HepG2 (cell line): ENCODE measurements at regions not wholly inside any gene's neighbourhood (a gene's known extent, or its start where the extent isn't known, plus 50 kb on each side); places are given as distances from the start of the nearest gene placed in this dataset.

Experiments
- CHD4 ChIP-seq: fragments of 200-600 bp; sonication (generic); IDR thresholded peaks from 2 replicates; pipeline ENCODE4 v1.7.0; 2017; ENCODE audit warnings: mild to moderate bottlenecking, low read length, borderline replicate concordance
- EP300 ChIP-seq, 3 experiments: sonication (generic) in 1 of 3; formaldehyde crosslinking in 1 of 3; IDR thresholded peaks; 2 replicates each; pipeline versions ENCODE4 v1.5.1 to v1.6.1; 2011 to 2020; ENCODE audit warnings: low read depth in 2 of 3, low read length in 2 of 3, borderline replicate concordance in 1 of 3, improper control_type of control experiment in 1 of 3, mild to moderate bottlenecking in 1 of 3, missing genetic modification reagents in 1 of 3, moderate library complexity in 1 of 3
- MED8 ChIP-seq: sonication (generic); formaldehyde crosslinking; IDR thresholded peaks from 2 replicates; pipeline ENCODE4 v1.8.1; 2023; ENCODE audit warnings: mild to moderate bottlenecking, missing genetic modification reagents; ENCODE audit not compliant: insufficient replicate concordance
- MXI1 ChIP-seq: IDR thresholded peaks from 3 replicates; pipeline ENCODE4 v1.6.1; 2012; ENCODE audit warnings: low read depth, low read length, inconsistent platforms, borderline replicate concordance
- NFE2L1 ChIP-seq: sonication (generic); formaldehyde crosslinking; IDR thresholded peaks from 2 replicates; pipeline ENCODE4 v1.4.0; 2020; ENCODE audit warnings: missing genetic modification reagents, mild to moderate bottlenecking, borderline replicate concordance
- POLR2A ChIP-seq, 2 experiments: IDR thresholded peaks; 2 replicates each; pipeline ENCODE4 v1.6.1; 2011; ENCODE audit warnings: low read depth in 2 of 2, low read length in 2 of 2, mild to moderate bottlenecking in 1 of 2, moderate library complexity in 1 of 2; ENCODE audit not compliant: insufficient read depth in 1 of 2
- POLR2AphosphoS5 ChIP-seq: IDR thresholded peaks from 2 replicates; pipeline ENCODE4 v1.6.1; 2012; ENCODE audit warnings: low read depth, low read length
- TF ChIP-seq, protein P1 (sequence below): IDR thresholded peaks from 2 replicates; pipeline ENCODE4 v1.6.1; 2016; ENCODE audit warnings: mild to moderate bottlenecking
- TF ChIP-seq, protein P2 (sequence below): sonication (generic); formaldehyde crosslinking; IDR thresholded peaks from 2 replicates; pipeline ENCODE4 v1.8.1; 2023; ENCODE audit warnings: mild to moderate bottlenecking, inconsistent platforms, moderate library complexity, missing genetic modification reagents, borderline replicate concordance
- TF ChIP-seq, protein P3 (sequence below): sonication (generic); formaldehyde crosslinking; IDR thresholded peaks from 2 replicates; pipeline ENCODE4 v1.5.0; 2020; ENCODE audit warnings: mild to moderate bottlenecking, missing genetic modification reagents, moderate library complexity
- TF ChIP-seq, protein P4 (sequence below): sonication (generic); formaldehyde crosslinking; IDR thresholded peaks from 2 replicates; pipeline ENCODE4 v1.9.0; 2021; ENCODE audit warnings: missing genetic modification reagents, mild to moderate bottlenecking, borderline replicate concordance
- TF ChIP-seq, protein P5 (sequence below): sonication (generic); formaldehyde crosslinking; IDR thresholded peaks from 2 replicates; pipeline ENCODE4 v1.4.0; 2020; ENCODE audit warnings: missing genetic modification reagents
- TF ChIP-seq, protein P6 (sequence below): sonication (generic); formaldehyde crosslinking; IDR thresholded peaks from 2 replicates; pipeline ENCODE4 v1.4.0; 2020; ENCODE audit warnings: missing genetic modification reagents
- TF ChIP-seq, protein P7 (sequence below): sonication (generic); formaldehyde crosslinking; IDR thresholded peaks from 2 replicates; pipeline ENCODE4 v1.5.0; 2020; ENCODE audit warnings: mild to moderate bottlenecking, missing genetic modification reagents

DNA sequence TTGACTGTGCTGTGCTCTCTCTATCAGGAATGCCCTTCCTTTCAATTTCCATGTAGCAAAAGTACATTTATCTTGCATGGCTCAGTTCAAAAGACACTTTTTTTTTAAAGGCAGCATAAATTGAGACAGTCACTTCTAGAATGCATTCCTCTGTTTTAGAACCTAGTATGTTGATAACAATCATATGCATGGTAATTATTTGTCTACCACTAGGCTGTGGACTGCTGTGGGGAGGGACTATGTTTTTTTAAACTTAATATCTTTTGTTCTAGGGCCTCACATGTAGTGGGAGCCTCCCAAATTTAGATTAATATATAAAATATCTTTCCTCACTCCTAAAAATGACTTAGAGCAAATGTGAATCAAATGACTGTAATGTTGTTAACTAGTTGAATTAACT is 269.9 kb downstream of the MEIS1 start:
- TF ChIP-seq, protein P1, sequence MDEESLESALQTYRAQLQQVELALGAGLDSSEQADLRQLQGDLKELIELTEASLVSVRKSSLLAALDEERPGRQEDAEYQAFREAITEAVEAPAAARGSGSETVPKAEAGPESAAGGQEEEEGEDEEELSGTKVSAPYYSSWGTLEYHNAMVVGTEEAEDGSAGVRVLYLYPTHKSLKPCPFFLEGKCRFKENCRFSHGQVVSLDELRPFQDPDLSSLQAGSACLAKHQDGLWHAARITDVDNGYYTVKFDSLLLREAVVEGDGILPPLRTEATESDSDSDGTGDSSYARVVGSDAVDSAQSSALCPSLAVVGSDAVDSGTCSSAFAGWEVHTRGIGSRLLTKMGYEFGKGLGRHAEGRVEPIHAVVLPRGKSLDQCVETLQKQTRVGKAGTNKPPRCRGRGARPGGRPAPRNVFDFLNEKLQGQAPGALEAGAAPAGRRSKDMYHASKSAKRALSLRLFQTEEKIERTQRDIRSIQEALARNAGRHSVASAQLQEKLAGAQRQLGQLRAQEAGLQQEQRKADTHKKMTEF (CRISPR knock-in tag): no peak
- TF ChIP-seq POLR2AphosphoS5 (no peak), CHD4 (no peak), NFE2L1 (CRISPR knock-in tag) (no peak), EP300 (IDR thresholded peaks at IDR 0.05; ENCODE audit: low read depth in 2 of 2, low read length in 2 of 2) (no peak), EP300 (CRISPR knock-in tag; IDR thresholded peaks at IDR 0.05; ENCODE audit: borderline replicate concordance) (no peak), POLR2A (IDR thresholded peaks at IDR 0.05; ENCODE audit: insufficient read depth in 1 of 2, low read depth in 2 of 2, low read length in 2 of 2) (no peak), MXI1 (no peak), MED8 (CRISPR knock-in tag) (no peak)
- TF ChIP-seq, protein P2, sequence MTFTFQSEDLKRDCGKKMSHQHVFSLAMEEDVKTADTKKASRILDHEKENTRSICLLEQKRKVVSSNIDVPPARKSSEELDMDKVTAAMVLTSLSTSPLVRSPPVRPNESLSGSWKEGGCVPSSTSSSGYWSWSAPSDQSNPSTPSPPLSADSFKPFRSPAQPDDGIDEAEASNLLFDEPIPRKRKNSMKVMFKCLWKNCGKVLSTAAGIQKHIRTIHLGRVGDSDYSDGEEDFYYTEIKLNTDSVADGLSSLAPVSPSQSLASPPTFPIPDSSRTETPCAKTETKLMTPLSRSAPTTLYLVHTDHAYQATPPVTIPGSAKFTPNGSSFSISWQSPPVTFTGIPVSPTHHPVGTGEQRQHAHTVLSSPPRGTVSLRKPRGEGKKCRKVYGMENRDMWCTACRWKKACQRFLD (CRISPR knock-in tag): no peak
- TF ChIP-seq, protein P3, sequence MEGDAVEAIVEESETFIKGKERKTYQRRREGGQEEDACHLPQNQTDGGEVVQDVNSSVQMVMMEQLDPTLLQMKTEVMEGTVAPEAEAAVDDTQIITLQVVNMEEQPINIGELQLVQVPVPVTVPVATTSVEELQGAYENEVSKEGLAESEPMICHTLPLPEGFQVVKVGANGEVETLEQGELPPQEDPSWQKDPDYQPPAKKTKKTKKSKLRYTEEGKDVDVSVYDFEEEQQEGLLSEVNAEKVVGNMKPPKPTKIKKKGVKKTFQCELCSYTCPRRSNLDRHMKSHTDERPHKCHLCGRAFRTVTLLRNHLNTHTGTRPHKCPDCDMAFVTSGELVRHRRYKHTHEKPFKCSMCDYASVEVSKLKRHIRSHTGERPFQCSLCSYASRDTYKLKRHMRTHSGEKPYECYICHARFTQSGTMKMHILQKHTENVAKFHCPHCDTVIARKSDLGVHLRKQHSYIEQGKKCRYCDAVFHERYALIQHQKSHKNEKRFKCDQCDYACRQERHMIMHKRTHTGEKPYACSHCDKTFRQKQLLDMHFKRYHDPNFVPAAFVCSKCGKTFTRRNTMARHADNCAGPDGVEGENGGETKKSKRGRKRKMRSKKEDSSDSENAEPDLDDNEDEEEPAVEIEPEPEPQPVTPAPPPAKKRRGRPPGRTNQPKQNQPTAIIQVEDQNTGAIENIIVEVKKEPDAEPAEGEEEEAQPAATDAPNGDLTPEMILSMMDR (CRISPR knock-in tag): no peak
- TF ChIP-seq, protein P4, sequence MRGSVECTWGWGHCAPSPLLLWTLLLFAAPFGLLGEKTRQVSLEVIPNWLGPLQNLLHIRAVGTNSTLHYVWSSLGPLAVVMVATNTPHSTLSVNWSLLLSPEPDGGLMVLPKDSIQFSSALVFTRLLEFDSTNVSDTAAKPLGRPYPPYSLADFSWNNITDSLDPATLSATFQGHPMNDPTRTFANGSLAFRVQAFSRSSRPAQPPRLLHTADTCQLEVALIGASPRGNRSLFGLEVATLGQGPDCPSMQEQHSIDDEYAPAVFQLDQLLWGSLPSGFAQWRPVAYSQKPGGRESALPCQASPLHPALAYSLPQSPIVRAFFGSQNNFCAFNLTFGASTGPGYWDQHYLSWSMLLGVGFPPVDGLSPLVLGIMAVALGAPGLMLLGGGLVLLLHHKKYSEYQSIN (CRISPR knock-in tag): no peak
- TF ChIP-seq, protein P5, sequence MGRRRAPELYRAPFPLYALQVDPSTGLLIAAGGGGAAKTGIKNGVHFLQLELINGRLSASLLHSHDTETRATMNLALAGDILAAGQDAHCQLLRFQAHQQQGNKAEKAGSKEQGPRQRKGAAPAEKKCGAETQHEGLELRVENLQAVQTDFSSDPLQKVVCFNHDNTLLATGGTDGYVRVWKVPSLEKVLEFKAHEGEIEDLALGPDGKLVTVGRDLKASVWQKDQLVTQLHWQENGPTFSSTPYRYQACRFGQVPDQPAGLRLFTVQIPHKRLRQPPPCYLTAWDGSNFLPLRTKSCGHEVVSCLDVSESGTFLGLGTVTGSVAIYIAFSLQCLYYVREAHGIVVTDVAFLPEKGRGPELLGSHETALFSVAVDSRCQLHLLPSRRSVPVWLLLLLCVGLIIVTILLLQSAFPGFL (CRISPR knock-in tag): no peak
- TF ChIP-seq, protein P6, sequence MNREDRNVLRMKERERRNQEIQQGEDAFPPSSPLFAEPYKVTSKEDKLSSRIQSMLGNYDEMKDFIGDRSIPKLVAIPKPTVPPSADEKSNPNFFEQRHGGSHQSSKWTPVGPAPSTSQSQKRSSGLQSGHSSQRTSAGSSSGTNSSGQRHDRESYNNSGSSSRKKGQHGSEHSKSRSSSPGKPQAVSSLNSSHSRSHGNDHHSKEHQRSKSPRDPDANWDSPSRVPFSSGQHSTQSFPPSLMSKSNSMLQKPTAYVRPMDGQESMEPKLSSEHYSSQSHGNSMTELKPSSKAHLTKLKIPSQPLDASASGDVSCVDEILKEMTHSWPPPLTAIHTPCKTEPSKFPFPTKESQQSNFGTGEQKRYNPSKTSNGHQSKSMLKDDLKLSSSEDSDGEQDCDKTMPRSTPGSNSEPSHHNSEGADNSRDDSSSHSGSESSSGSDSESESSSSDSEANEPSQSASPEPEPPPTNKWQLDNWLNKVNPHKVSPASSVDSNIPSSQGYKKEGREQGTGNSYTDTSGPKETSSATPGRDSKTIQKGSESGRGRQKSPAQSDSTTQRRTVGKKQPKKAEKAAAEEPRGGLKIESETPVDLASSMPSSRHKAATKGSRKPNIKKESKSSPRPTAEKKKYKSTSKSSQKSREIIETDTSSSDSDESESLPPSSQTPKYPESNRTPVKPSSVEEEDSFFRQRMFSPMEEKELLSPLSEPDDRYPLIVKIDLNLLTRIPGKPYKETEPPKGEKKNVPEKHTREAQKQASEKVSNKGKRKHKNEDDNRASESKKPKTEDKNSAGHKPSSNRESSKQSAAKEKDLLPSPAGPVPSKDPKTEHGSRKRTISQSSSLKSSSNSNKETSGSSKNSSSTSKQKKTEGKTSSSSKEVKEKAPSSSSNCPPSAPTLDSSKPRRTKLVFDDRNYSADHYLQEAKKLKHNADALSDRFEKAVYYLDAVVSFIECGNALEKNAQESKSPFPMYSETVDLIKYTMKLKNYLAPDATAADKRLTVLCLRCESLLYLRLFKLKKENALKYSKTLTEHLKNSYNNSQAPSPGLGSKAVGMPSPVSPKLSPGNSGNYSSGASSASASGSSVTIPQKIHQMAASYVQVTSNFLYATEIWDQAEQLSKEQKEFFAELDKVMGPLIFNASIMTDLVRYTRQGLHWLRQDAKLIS (CRISPR knock-in tag): no peak
- TF ChIP-seq, protein P7, sequence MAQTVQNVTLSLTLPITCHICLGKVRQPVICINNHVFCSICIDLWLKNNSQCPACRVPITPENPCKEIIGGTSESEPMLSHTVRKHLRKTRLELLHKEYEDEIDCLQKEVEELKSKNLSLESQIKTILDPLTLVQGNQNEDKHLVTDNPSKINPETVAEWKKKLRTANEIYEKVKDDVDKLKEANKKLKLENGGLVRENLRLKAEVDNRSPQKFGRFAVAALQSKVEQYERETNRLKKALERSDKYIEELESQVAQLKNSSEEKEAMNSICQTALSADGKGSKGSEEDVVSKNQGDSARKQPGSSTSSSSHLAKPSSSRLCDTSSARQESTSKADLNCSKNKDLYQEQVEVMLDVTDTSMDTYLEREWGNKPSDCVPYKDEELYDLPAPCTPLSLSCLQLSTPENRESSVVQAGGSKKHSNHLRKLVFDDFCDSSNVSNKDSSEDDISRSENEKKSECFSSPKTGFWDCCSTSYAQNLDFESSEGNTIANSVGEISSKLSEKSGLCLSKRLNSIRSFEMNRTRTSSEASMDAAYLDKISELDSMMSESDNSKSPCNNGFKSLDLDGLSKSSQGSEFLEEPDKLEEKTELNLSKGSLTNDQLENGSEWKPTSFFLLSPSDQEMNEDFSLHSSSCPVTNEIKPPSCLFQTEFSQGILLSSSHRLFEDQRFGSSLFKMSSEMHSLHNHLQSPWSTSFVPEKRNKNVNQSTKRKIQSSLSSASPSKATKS: no peak
